ENCODE measurements at regions not wholly inside any gene's neighbourhood (a gene's known extent, or its start where the extent isn't known, plus 50 kb on each side); places are given as distances from the start of the nearest gene placed in this dataset.

GRCh38 chr12:97398704-97399103 is 63.9 kb upstream of the RMST start:
- TF ChIP-seq POLR2AphosphoS5 (IDR thresholded peaks at IDR 0.05) (no peak), CTCF (IDR thresholded peaks at IDR 0.05) (no peak)
- Histone ChIP-seq H3K36me3 (no peaks in the 10 kb centered on the region), H3K27me3 (replicated peaks; ENCODE audit: insufficient read depth) (no peaks in the 10 kb centered on the region), H3K4me1 (replicated peaks) (no peaks in the 10 kb centered on the region), H3K4me3 (no peak overlapping the region), H3K27ac (no peak overlapping the region), H3K9me3 (no peaks in the 10 kb centered on the region)
- no peak for DNase-seq (ENCODE audit: low spot score)
- intact Hi-C loops (cut with DNase I), result no loop called here
- 48% methylated on average over 4 of the region's 4 CpGs for WGBS

- Histone ChIP-seq H3K27me3 (replicated peaks; ENCODE audit: insufficient read depth) (no peaks in the 10 kb centered on the region), H3K9me3 (no peaks in the 10 kb centered on the region), H3K4me1 (replicated peaks) (no peaks in the 10 kb centered on the region), H3K36me3 (no peaks in the 10 kb centered on the region), H3K27ac (no peak overlapping the region), H3K4me3 (no peak overlapping the region)
- 53% methylated on average over 1 of the region's 1 CpG for WGBS
- no peak for DNase-seq (ENCODE audit: low spot score)
- intact Hi-C loops (cut with DNase I), result no loop called here
- no peak for TF ChIP-seq POLR2A (IDR thresholded peaks at IDR 0.05)
- TF ChIP-seq CTCF (IDR thresholded peaks at IDR 0.05), result no peak
- TF ChIP-seq POLR2AphosphoS5 (IDR thresholded peaks at IDR 0.05), result no peak
These were observed 58.5 kb upstream of the RMST start for GRCh38 chr12:97404093-97404492.

- WGBS, result 19% methylated on average over 2 of the region's 2 CpGs
- peak; percentile 21 for DNase-seq (ENCODE audit: low spot score)
- Histone ChIP-seq H3K4me1 (replicated peaks) (no peaks in the 10 kb centered on the region), H3K4me3 (no peak overlapping the region), H3K27ac (no peak overlapping the region), H3K27me3 (replicated peaks; ENCODE audit: insufficient read depth) (no peaks in the 10 kb centered on the region), H3K9me3 (no peaks in the 10 kb centered on the region), H3K36me3 (no peaks in the 10 kb centered on the region)
- TF ChIP-seq POLR2A (IDR thresholded peaks at IDR 0.05) (no peak), CTCF (IDR thresholded peaks at IDR 0.05) (peak; percentile 25 to 68 (median 54)), POLR2AphosphoS5 (IDR thresholded peaks at IDR 0.05) (no peak)
- intact Hi-C loops (cut with DNase I), result no loop called here
These were observed 58.1 kb upstream of the RMST start for GRCh38 chr12:97404543-97404942.

GRCh38 chr12:97408363-97408762 is 54.2 kb upstream of the RMST start:
- Histone ChIP-seq H3K4me3 (no peak overlapping the region), H3K4me1 (replicated peaks) (no peaks in the 10 kb centered on the region), H3K36me3 (no peaks in the 10 kb centered on the region), H3K27ac (no peak overlapping the region), H3K9me3 (no peaks in the 10 kb centered on the region), H3K27me3 (replicated peaks; ENCODE audit: insufficient read depth) (no peaks in the 10 kb centered on the region)
- DNase-seq (ENCODE audit: low spot score), result no peak
- no peak for TF ChIP-seq POLR2AphosphoS5 (IDR thresholded peaks at IDR 0.05)
- TF ChIP-seq CTCF (IDR thresholded peaks at IDR 0.05), result no peak
- TF ChIP-seq POLR2A (IDR thresholded peaks at IDR 0.05), result no peak
- 62% methylated on average over 3 of the region's 3 CpGs for WGBS
- intact Hi-C loops (cut with DNase I), result no loop called here

GRCh38 chr12:97411341-97411740 is 51.3 kb upstream of the RMST start:
- H3K4me3 ChIP-seq, result no peak overlapping the region
- no peaks in the 10 kb centered on the region for H3K4me1 ChIP-seq (replicated peaks)
- H3K27ac ChIP-seq, result no peak overlapping the region
- no peak for DNase-seq (ENCODE audit: low spot score)
- TF ChIP-seq CTCF (IDR thresholded peaks at IDR 0.05) (no peak), POLR2A (IDR thresholded peaks at IDR 0.05) (no peak), POLR2AphosphoS5 (IDR thresholded peaks at IDR 0.05) (no peak)
- no peaks in the 10 kb centered on the region for H3K27me3 ChIP-seq (replicated peaks; ENCODE audit: insufficient read depth)
- 82% methylated on average over 3 of the region's 3 CpGs for WGBS
- no peaks in the 10 kb centered on the region for H3K9me3 ChIP-seq
- H3K36me3 ChIP-seq, result no peaks in the 10 kb centered on the region
- intact Hi-C loops (cut with DNase I), result no loop called here

Measured in prostate gland (tissue), 2 donors.